ENCODE measurements at regions not wholly inside any gene's neighbourhood (a gene's known extent, or its start where the extent isn't known, plus 50 kb on each side); places are given as distances from the start of the nearest gene placed in this dataset.

- no peak for DNase-seq
These were observed 160.0 kb downstream of the RAB11FIP2 start for GRCh38 chr10:117886766-117887165.

GRCh38 chr10:117889664-117890063 lies 157.1 kb downstream of the RAB11FIP2 start:
- no peak for DNase-seq

GRCh38 chr10:117892681-117893220 lies 154.0 kb downstream of the RAB11FIP2 start:
- DNase-seq: no peak

DNA sequence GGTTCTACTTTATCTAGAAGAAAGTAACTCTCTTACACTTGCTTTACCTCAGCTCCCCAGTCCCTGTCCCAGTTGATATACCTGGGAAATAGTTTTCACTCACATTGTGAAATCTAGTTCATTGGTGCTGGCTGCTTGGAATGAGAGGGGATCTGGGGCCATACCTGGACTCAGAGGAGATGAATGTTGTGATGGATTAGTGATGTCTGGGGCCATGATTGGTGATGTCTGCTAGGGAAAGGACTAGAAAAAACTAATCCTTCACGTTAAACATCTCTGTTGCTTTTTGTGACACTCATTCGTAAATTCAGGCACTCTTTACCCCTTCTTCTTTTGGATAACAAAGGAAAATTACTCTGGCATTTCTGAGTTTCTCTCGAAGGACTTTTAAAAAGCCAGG lies 152.4 kb downstream of the RAB11FIP2 start:
- no peak for DNase-seq

DNA sequence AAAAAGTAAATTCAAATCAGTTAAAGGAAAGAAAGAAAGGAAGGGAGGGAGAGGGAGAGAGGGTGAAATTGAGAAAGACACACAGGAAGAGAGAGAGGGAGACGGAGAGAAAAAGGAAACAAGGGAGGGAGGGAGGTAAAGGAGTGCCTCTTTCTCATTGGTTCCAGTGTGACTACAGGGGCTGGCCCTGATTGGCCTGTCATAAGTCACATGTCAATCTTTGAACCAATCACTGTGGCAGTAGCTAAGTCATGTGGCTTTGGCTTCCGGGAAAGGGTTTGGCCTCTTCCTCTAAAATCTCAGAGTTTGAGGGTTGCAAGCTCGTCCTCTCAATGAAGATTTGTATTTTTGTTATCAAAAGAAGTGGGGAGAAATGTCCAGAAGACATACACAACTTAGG lies 150.2 kb downstream of the RAB11FIP2 start:
- DNase-seq: no peak

DNA sequence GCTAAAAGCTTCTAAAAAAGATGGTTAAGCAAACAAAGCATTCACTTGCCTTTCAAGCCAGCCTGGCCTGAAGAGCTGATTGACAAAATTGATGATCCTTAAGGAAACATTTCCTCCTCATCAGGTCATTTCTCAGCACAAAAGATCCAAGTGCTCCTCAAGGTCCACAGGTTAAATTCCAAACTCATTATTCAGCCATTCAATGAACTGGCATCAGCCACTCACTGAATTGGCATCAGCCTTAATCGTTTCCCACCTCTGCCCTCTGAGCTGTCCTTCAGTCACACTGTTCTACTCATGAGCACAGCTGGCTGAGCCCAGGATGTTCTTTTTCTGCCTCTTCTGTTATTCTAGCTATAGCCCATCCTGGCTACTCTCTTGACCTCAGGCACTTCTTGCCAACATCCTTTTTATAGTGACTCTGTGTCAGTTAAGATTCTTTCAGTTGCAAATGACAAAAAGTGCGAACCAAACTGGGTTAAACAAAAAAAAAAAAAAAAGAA lies 147.5 kb downstream of the RAB11FIP2 start:
- no peak for DNase-seq

DNA sequence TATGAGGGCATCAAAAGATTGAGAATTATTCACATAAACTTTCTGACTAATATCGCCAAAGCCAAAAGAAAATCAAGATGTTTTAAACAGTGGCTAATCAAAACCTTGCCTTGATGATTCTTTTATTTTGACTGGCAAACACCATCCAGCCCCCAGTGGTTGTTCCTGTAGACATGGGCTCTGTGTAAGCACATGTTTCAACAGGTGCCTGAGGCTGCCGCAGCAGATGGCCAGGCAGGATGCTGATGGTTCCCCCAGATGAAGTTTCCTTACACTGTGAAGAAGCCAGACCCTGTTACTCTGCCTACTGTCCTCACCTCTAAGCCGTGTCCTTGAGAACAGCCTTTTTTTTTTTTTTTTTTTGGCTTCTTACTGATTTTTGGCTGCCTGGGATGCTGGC lies 146.5 kb downstream of the RAB11FIP2 start:
- no peak for DNase-seq

GRCh38 chr10:117903854-117904253 lies 142.9 kb downstream of the RAB11FIP2 start:
- no peak for DNase-seq

DNA sequence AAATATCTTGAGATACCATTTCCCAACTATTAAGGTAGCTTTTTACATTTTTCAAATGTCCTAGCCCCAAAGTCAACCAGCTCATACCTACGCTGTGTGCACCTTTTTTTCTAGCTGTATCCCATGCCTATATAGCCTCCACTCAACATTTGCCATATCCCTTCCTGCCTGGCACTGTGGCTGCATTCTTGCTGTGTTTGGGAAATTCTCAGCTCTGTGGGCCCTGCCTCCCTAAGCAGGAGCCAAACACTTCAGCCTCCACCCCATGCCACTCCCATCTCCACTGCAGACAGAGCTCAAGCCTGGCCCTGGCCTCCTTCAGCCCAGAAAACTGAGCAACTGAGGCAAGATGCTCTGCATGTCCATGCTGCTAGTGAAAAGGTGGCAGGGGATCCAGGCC lies 141.3 kb downstream of the RAB11FIP2 start:
- DNase-seq: no peak

DNA sequence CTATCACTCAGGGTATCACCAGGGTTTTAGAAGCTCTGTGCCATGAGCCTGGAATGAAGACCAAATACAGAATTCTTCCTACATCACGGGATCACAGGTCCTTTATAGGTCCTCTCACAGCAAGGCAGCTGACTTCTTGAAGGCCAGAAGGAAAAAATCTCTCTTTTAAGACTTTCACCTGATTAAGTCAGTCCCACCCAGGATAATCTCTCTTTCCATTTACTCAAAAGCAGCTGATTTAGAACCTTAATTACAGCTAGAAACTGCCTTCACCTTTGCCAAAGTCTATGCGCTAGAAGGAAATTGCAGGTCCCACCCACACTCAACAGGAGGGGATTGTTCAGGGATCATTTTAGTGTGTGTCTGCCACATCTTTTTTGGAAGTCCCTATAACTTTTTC lies 135.1 kb downstream of the RAB11FIP2 start:
- DNase-seq: no peak

- no peak for DNase-seq
These were observed 132.4 kb downstream of the RAB11FIP2 start for GRCh38 chr10:117914334-117914733.

GRCh38 chr10:117920956-117921355 lies 125.8 kb downstream of the RAB11FIP2 start:
- no peak for DNase-seq

DNA sequence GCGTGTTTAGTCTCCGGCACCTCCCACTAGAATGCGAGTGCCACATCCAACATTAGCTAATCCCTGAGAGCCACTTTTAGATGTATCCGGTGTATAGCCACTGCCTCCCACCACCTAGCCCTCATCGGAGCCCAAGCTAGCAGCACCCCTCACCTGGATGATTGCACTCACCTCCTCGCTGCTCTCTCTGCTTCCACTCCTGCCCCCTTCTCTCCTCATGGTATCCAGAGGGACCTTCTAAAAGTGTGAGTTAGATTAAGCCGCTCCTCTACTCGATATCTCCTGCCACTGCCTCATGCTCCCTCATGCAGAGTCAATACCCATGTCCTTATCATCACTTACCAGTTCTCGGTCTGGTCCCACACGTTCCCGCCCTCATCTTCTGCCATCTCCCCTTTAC lies 125.3 kb downstream of the RAB11FIP2 start:
- no peak for DNase-seq

DNA sequence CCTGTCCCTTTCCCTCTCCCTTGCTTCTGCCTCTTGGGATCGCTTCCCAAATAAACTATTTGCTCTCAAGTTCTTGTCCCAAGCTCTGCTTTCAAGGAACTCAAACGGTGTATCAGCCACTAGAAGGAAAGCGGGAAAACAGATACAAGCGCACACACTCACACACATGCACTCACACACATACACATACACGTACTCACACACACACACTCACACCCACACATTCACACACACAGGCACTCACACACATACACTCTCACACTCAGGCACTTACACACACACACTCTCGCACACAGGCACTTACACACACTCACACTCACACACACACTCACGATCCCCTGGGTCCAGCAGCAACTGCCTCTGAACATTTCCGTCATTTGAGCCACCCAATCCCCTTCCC lies 121.9 kb downstream of the RAB11FIP2 start:
- no peak for DNase-seq

- DNase-seq: no peak
These were observed 121.4 kb downstream of the RAB11FIP2 start for GRCh38 chr10:117925369-117925768.

DNA sequence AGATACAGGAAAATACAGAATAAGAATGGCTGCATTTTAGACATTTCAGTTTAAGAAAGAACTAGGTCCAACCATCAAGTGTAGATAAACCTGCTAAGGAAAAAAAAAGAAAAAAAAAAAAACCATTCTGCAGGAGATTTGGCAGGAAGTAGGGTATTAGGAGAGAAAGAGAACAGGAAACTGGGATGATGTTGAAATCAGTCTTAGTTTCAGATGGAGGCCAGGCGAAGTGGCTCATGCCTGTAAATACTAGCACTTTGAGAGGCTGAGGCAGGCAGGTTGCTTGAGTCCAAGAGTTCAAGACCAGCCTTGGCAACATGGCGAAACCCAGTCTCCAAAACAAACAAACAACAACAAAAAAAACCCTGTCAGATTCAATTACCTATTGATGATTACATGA lies 120.2 kb downstream of the RAB11FIP2 start:
- no peak for DNase-seq

- no peak for DNase-seq
These were observed 119.4 kb downstream of the RAB11FIP2 start for GRCh38 chr10:117927332-117927731.

DNA sequence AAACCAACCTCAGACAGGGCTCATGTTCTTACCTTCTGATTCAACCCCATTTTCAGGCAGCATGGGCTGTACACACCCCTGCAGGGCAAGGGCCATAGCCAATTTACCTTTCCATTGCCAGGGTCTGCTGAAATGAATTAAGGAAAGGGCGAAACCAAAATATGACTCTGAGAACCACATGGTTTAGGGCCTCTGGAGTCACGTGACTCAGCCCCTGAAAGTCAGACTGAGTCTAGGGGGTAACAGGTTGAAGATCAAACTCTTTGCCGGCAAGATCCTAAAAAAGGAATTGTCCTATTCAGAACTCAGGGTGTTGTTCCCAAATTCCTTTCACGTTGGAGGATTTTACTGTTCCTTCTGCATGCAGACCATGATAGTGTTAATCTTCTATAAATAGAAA lies 118.9 kb downstream of the RAB11FIP2 start:
- no peak for DNase-seq

DNA sequence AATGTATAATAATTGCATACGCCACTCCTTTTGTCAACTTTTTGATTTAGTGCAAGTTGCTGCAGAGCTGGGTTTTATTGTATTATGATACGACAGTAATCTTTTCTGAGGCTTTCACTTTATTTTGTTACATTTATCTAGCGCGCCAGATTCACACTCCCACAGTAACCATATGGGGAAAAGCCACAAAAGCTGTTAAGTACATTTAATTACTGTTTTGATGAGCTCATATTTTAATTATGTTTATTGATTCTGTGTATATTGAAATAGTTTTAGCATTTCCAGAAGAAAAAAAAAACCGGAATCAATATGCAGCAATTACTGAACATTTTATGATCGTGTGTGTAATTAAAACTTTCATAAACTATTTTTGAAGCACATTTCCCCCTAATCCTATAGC lies 118.5 kb downstream of the RAB11FIP2 start:
- DNase-seq: no peak

GRCh38 chr10:117928741-117929140 lies 118.0 kb downstream of the RAB11FIP2 start:
- no peak for DNase-seq

DNA sequence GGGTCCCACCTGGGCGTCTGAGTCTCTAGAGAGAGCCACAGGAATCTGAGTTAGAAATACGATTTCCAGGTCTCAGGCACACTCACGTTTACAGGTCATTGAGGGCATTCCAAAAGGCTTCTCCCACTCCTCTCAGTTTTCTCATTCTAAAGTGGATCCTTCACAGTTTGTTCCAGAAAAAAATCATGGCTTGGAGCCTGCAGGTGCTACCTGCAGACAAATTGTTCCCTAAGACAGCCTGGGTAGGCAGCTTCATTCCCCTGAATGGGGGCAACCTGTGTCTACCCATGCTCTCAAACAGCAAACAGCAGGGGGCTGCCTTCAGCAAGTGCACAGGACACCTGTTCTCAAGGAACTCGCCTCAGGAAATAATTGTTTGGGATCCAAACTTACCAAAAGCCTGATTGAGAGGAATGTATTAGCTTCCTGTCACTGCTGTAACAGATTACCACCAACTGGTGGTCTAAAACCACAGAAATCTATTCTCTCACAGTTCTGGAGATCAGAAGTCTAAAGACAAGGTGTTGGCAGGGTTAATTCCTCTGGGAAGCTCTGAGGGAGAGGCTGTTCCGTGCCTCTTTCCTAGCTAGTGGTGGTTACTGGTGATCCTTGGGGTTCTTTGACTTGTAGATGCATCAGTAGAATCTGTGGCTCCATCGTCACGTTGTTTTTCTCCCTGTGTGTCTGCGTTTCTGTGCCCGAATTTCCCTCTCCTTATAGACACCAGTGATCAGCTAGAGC lies 117.2 kb downstream of the RAB11FIP2 start:
- DNase-seq: no peak

GRCh38 chr10:117931078-117931477 lies 115.7 kb downstream of the RAB11FIP2 start:
- no peak for DNase-seq

- no peak for DNase-seq
These were observed 113.7 kb downstream of the RAB11FIP2 start for GRCh38 chr10:117933036-117933435.

DNA sequence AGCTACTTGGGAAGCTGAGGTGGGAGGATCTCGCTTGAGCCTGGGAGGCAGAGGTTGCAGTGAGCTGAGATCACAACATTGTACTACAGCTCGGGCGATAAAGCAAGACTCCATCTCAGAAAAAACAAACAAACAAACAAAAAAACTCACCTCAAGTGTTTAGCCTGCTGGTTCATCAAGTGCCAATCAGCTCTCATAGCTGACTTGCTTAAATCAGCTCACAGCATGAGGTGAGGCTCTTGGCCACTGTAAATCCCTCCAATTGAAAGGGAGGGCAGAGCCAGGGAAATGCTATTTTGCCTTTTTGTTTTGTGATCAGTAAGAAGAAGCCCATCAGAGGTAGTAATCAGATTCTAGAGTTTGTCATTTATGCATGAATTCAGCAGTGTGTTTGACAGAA lies 112.3 kb downstream of the RAB11FIP2 start:
- no peak for DNase-seq

GRCh38 chr10:117936141-117936540 lies 110.6 kb downstream of the RAB11FIP2 start:
- DNase-seq: no peak
